GM12878 (cell line): ENCODE measurements at regions not wholly inside any gene's neighbourhood (a gene's known extent, or its start where the extent isn't known, plus 50 kb on each side); places are given as distances from the start of the nearest gene placed in this dataset.

Experiments used
- ATAC-seq: fragments of 200-7000 bp; cut with Tn5 transposase; 3 replicates; pipeline ENCODE4 v1.9.1; 2020; ENCODE audit warnings: mild to moderate bottlenecking, moderate library complexity
- BruUV-seq: library from RNA; stranded (reverse); fragments of 400-500 nt; replicated peaks from 2 replicates; lab custom pipeline; 2021; lab: Mats Ljungman, UMichigan
- CTCF ChIA-PET: fragments of 300-600 bp; sonication (Branson Sonifier 250); formaldehyde crosslinking; extraction: SDS; loops from one replicate; lab custom pipeline; 2021; ENCODE audit warnings: inconsistent platforms; lab: Yijun Ruan, JAX
- POLR2A ChIA-PET: fragments of 350-600 bp; formaldehyde crosslinking; extraction: SDS; loops from one replicate; lab custom pipeline; 2021; ENCODE audit warnings: inconsistent platforms; lab: Charles Lee
- RAD21 ChIA-PET: fragments of 300-600 bp; sonication (Branson Sonifier 250); formaldehyde crosslinking; loops from one replicate; lab custom pipeline; 2023; ENCODE audit warnings: antibody characterized with exemption; ENCODE audit not compliant: unreplicated experiment; lab: Charles Lee
- SMC1A ChIA-PET: fragments of 300-600 bp; sonication (Branson Sonifier 250); formaldehyde crosslinking; loops from one replicate; lab custom pipeline; 2023; ENCODE audit not compliant: unreplicated experiment, uncharacterized antibody; lab: Charles Lee
- DNase-seq: peaks from one replicate; pipeline ENCODE4 v3.0.0-alpha.2; 2011; ENCODE audit warnings: low read depth, low spot score
- FAIRE-seq: peaks from 3 replicates; lab custom pipeline; 2011; peaks lifted over from hg19 to GRCh38; lab: Jason Lieb, UNC
- H2AFZ ChIP-seq: 2 replicates; pipeline ENCODE4 v1.6.0; 2011; ENCODE audit warnings: low read depth, low read length, control low read depth; ENCODE audit not compliant: control insufficient read depth
- H3K27ac ChIP-seq: 2 replicates; pipeline ENCODE4 v1.5.1; 2011; ENCODE audit warnings: control low read depth; ENCODE audit not compliant: control insufficient read depth, insufficient read depth
- H3K27me3 ChIP-seq, 2 experiments: replicated peaks in 1 of 2; 2 replicates each; pipeline versions ENCODE4 v1.6.0 to v1.6.1; 2011; ENCODE audit warnings: low read length in 1 of 2; ENCODE audit not compliant: control insufficient read depth in 2 of 2, insufficient read depth in 2 of 2
- H3K36me3 ChIP-seq, 2 experiments: 2 replicates each; pipeline ENCODE4 v1.5.1; 2011; ENCODE audit warnings: low read length in 1 of 2; ENCODE audit not compliant: control insufficient read depth in 2 of 2, insufficient read depth in 2 of 2
- H3K4me1 ChIP-seq: 2 replicates; pipeline ENCODE4 v1.6.1; 2011; ENCODE audit warnings: mild to moderate bottlenecking, low read length, moderate library complexity, mixed read lengths; ENCODE audit not compliant: control insufficient read depth, insufficient read depth
- H3K4me2 ChIP-seq: 2 replicates; pipeline ENCODE4 v1.6.0; 2011; ENCODE audit warnings: control low read depth; ENCODE audit not compliant: control insufficient read depth, insufficient read depth
- H3K4me3 ChIP-seq: fragments of 200-600 bp; sonication (generic); 2 replicates; pipeline ENCODE4 v1.5.1; 2016
- H3K79me2 ChIP-seq: 2 replicates; pipeline ENCODE4 v1.6.0; 2011; ENCODE audit warnings: low read length; ENCODE audit not compliant: control insufficient read depth, insufficient read depth
- H3K9ac ChIP-seq: 2 replicates; pipeline ENCODE4 v1.8.0; 2011; ENCODE audit warnings: low read length, control low read depth, mixed read lengths; ENCODE audit not compliant: control insufficient read depth, insufficient read depth
- H3K9me3 ChIP-seq: replicated peaks from 3 replicates; pipeline ENCODE4 v1.5.1; 2011; ENCODE audit warnings: mild to moderate bottlenecking, low read length; ENCODE audit not compliant: control insufficient read depth, insufficient read depth
- H4K20me1 ChIP-seq: 2 replicates; pipeline ENCODE4 v1.6.0; 2011; ENCODE audit not compliant: control insufficient read depth, insufficient read depth
- FOXM1 ChIP-seq: IDR thresholded peaks from 2 replicates; pipeline ENCODE4 v1.6.1; 2012; ENCODE audit warnings: low read depth, mild to moderate bottlenecking, inconsistent platforms, low read length, moderate library complexity
- WGBS: methylation state at CpG from one replicate; pipeline ENCODE4 v1.1.6; 2016; ENCODE audit warnings: low lambda C conversion rate; ENCODE audit not compliant: insufficient replicate concordance, insufficient coverage; ENCODE audit errors: missing lambda C conversion rate; 5-methylcytosine and 5-hydroxymethylcytosine counted together
- in situ Hi-C: fragments of 300-500 bp; cut with MboI; formaldehyde crosslinking; loops from 9 replicates; pipeline ENCODE4 v1.14.3; 2018; ENCODE audit warnings: mixed read lengths
- intact Hi-C: fragments of 100-400 bp; cut with micrococcal nuclease; formaldehyde crosslinking; loops from one replicate; pipeline ENCODE4 v1.14.2; 2022; ENCODE audit not compliant: unreplicated experiment
- TF ChIP-seq, protein P1 (sequence below): IDR thresholded peaks from 2 replicates; pipeline ENCODE4 v1.6.1; 2012; ENCODE audit warnings: improper control_type of control experiment, low read depth, low read length; ENCODE audit not compliant: insufficient replicate concordance

GRCh38 chr3:71944482-71945065 lies 159.6 kb upstream of the PROK2 start:
- POLR2A ChIA-PET = no interaction called here
- no peak for FAIRE-seq
- no peak for DNase-seq
- no peaks in the 10 kb centered on the region for H3K9me3 ChIP-seq
- WGBS = 43% methylated on average over 5 of the region's 5 CpGs
- H3K27ac ChIP-seq = no peak overlapping the region
- intact Hi-C loops = no loop called here
- no peaks in the 10 kb centered on the region for H4K20me1 ChIP-seq
- SMC1A ChIA-PET = no interaction called here
- H3K27me3 ChIP-seq = no peaks in the 10 kb centered on the region
- H3K9ac ChIP-seq = no peak overlapping the region
- TF ChIP-seq, protein P1, sequence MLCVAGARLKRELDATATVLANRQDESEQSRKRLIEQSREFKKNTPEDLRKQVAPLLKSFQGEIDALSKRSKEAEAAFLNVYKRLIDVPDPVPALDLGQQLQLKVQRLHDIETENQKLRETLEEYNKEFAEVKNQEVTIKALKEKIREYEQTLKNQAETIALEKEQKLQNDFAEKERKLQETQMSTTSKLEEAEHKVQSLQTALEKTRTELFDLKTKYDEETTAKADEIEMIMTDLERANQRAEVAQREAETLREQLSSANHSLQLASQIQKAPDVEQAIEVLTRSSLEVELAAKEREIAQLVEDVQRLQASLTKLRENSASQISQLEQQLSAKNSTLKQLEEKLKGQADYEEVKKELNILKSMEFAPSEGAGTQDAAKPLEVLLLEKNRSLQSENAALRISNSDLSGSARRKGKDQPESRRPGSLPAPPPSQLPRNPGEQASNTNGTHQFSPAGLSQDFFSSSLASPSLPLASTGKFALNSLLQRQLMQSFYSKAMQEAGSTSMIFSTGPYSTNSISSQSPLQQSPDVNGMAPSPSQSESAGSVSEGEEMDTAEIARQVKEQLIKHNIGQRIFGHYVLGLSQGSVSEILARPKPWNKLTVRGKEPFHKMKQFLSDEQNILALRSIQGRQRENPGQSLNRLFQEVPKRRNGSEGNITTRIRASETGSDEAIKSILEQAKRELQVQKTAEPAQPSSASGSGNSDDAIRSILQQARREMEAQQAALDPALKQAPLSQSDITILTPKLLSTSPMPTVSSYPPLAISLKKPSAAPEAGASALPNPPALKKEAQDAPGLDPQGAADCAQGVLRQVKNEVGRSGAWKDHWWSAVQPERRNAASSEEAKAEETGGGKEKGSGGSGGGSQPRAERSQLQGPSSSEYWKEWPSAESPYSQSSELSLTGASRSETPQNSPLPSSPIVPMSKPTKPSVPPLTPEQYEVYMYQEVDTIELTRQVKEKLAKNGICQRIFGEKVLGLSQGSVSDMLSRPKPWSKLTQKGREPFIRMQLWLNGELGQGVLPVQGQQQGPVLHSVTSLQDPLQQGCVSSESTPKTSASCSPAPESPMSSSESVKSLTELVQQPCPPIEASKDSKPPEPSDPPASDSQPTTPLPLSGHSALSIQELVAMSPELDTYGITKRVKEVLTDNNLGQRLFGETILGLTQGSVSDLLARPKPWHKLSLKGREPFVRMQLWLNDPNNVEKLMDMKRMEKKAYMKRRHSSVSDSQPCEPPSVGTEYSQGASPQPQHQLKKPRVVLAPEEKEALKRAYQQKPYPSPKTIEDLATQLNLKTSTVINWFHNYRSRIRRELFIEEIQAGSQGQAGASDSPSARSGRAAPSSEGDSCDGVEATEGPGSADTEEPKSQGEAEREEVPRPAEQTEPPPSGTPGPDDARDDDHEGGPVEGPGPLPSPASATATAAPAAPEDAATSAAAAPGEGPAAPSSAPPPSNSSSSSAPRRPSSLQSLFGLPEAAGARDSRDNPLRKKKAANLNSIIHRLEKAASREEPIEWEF = no peak
- TF ChIP-seq FOXM1 = no peak
- TF ChIP-seq, all 136 proteins: peak for 0
- Histone ChIP-seq H3K4me1 (no peaks in the 10 kb centered on the region), H2AFZ (no peak overlapping the region), H3K4me3 (no peak overlapping the region), H3K36me3 (no peaks in the 10 kb centered on the region), H3K4me2 (no peak overlapping the region), H3K79me2 (no peaks in the 10 kb centered on the region)
- no peak for ATAC-seq
- BruUV-seq = no TSS peak
- RAD21 ChIA-PET = no interaction called here
- CTCF ChIA-PET = interaction anchor here (0.8 to 1.4 kb wide), 3 partner anchors 9 to 722 kb away, joined by 3 to 4 read pairs (median 3); no protein-coding TSS in a partner anchor
- in situ Hi-C loops = no loop called here
